ENCODE measurements at regions not wholly inside any gene's neighbourhood (a gene's known extent, or its start where the extent isn't known, plus 50 kb on each side); places are given as distances from the start of the nearest gene placed in this dataset.

DNA sequence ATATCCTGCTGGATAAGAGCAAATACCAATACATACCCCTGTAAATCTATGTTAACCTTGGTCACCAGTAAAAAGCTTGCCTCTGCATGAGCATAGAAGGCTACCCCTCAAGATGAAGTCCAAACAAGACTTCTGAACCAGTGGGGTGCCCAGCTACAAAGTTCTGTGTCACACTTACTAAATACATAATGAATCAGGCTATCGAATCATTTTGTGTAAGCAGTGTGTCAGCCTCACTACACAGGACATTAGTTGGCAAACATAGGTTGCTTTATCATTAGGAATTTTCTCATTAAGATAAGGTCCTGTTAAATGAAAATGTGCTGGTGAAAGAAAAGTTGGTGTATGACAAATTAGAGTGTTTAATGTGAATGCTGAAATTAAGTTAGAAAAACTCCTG is 452.0 kb downstream of the MFSD1 start:
- TF ChIP-seq, protein P1, sequence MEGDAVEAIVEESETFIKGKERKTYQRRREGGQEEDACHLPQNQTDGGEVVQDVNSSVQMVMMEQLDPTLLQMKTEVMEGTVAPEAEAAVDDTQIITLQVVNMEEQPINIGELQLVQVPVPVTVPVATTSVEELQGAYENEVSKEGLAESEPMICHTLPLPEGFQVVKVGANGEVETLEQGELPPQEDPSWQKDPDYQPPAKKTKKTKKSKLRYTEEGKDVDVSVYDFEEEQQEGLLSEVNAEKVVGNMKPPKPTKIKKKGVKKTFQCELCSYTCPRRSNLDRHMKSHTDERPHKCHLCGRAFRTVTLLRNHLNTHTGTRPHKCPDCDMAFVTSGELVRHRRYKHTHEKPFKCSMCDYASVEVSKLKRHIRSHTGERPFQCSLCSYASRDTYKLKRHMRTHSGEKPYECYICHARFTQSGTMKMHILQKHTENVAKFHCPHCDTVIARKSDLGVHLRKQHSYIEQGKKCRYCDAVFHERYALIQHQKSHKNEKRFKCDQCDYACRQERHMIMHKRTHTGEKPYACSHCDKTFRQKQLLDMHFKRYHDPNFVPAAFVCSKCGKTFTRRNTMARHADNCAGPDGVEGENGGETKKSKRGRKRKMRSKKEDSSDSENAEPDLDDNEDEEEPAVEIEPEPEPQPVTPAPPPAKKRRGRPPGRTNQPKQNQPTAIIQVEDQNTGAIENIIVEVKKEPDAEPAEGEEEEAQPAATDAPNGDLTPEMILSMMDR (IDR thresholded peaks at IDR 0.05): no peak
- TF ChIP-seq EP300 (IDR thresholded peaks at IDR 0.05; ENCODE audit: low read depth) (no peak), POLR2A (IDR thresholded peaks at IDR 0.05) (no peak), POLR2AphosphoS5 (IDR thresholded peaks at IDR 0.05) (no peak)
